ENCODE measurements at regions not wholly inside any gene's neighbourhood (a gene's known extent, or its start where the extent isn't known, plus 50 kb on each side); places are given as distances from the start of the nearest gene placed in this dataset.

GRCh38 chr12:86911973-86912372 is 655.8 kb upstream of the MGAT4C start:
- Histone ChIP-seq H4K20me1 (ENCODE audit: insufficient read depth, low read length) (no peaks in the 10 kb centered on the region), H3K36me3 (ENCODE audit: insufficient read depth, low read length) (no peaks in the 10 kb centered on the region), H3K27me3 (ENCODE audit: insufficient read depth, low read length) (no peaks in the 10 kb centered on the region), H3F3A (ENCODE audit: insufficient read depth, low read length) (no peaks in the 10 kb centered on the region), H3K27ac (ENCODE audit: low read depth, low read length, poor library complexity, severe bottlenecking) (no peak overlapping the region), H3K9me3 (ENCODE audit: low read length) (no peaks in the 10 kb centered on the region), H3K4me1 (ENCODE audit: insufficient read depth, low read length, severe bottlenecking) (no peaks in the 10 kb centered on the region), H3K4me3 (ENCODE audit: low read depth, low read length, poor library complexity, severe bottlenecking) (no peak overlapping the region), H3K9ac (ENCODE audit: low read length) (no peak overlapping the region), H3K9me2 (ENCODE audit: low read depth, low read length) (no peaks in the 10 kb centered on the region), H3K4me2 (ENCODE audit: low read length) (no peak overlapping the region), H2AFZ (ENCODE audit: low read length) (no peak overlapping the region), H3K79me2 (ENCODE audit: insufficient read depth, low read length) (no peaks in the 10 kb centered on the region)
- TF ChIP-seq CTCF (IDR thresholded peaks at IDR 0.05; ENCODE audit: low read length): no peak
- TF ChIP-seq EZH2 (IDR thresholded peaks at IDR 0.05; ENCODE audit: borderline replicate concordance, low read length): no peak

GRCh38 chr12:86903159-86903558 is 647.0 kb upstream of the MGAT4C start:
- no peak overlapping the region for H3K4me2 ChIP-seq (ENCODE audit: low read length)
- H3K27me3 ChIP-seq (ENCODE audit: insufficient read depth, low read length): no peaks in the 10 kb centered on the region
- no peak for TF ChIP-seq EZH2 (IDR thresholded peaks at IDR 0.05; ENCODE audit: borderline replicate concordance, low read length)
- no peak for TF ChIP-seq CTCF (IDR thresholded peaks at IDR 0.05; ENCODE audit: low read length)
- H3K79me2 ChIP-seq (ENCODE audit: insufficient read depth, low read length): no peaks in the 10 kb centered on the region
- no peaks in the 10 kb centered on the region for H4K20me1 ChIP-seq (ENCODE audit: insufficient read depth, low read length)
- no peaks in the 10 kb centered on the region for H3K36me3 ChIP-seq (ENCODE audit: insufficient read depth, low read length)
- H3K27ac ChIP-seq (ENCODE audit: low read depth, low read length, poor library complexity, severe bottlenecking): no peak overlapping the region
- no peak overlapping the region for H2AFZ ChIP-seq (ENCODE audit: low read length)
- H3K9ac ChIP-seq (ENCODE audit: low read length): no peak overlapping the region
- H3K9me2 ChIP-seq (ENCODE audit: low read depth, low read length): no peaks in the 10 kb centered on the region
- H3K4me1 ChIP-seq (ENCODE audit: insufficient read depth, low read length, severe bottlenecking): no peaks in the 10 kb centered on the region
- H3F3A ChIP-seq (ENCODE audit: insufficient read depth, low read length): no peaks in the 10 kb centered on the region
- no peaks in the 10 kb centered on the region for H3K9me3 ChIP-seq (ENCODE audit: low read length)
- H3K4me3 ChIP-seq (ENCODE audit: low read depth, low read length, poor library complexity, severe bottlenecking): no peak overlapping the region

- H3K4me3 ChIP-seq (ENCODE audit: low read depth, low read length, poor library complexity, severe bottlenecking): no peak overlapping the region
- no peak overlapping the region for H3K27ac ChIP-seq (ENCODE audit: low read depth, low read length, poor library complexity, severe bottlenecking)
- no peaks in the 10 kb centered on the region for H3K79me2 ChIP-seq (ENCODE audit: insufficient read depth, low read length)
- no peaks in the 10 kb centered on the region for H3K27me3 ChIP-seq (ENCODE audit: insufficient read depth, low read length)
- H3K9me3 ChIP-seq (ENCODE audit: low read length): no peaks in the 10 kb centered on the region
- H4K20me1 ChIP-seq (ENCODE audit: insufficient read depth, low read length): no peaks in the 10 kb centered on the region
- H3F3A ChIP-seq (ENCODE audit: insufficient read depth, low read length): no peaks in the 10 kb centered on the region
- no peaks in the 10 kb centered on the region for H3K36me3 ChIP-seq (ENCODE audit: insufficient read depth, low read length)
- H3K4me2 ChIP-seq (ENCODE audit: low read length): no peak overlapping the region
- no peak overlapping the region for H3K9ac ChIP-seq (ENCODE audit: low read length)
- no peak overlapping the region for H2AFZ ChIP-seq (ENCODE audit: low read length)
- TF ChIP-seq CTCF (IDR thresholded peaks at IDR 0.05; ENCODE audit: low read length) (no peak), EZH2 (IDR thresholded peaks at IDR 0.05; ENCODE audit: borderline replicate concordance, low read length) (no peak)
- no peaks in the 10 kb centered on the region for H3K9me2 ChIP-seq (ENCODE audit: low read depth, low read length)
- no peaks in the 10 kb centered on the region for H3K4me1 ChIP-seq (ENCODE audit: insufficient read depth, low read length, severe bottlenecking)
These were observed 604.6 kb upstream of the MGAT4C start for GRCh38 chr12:86860776-86861175.

Measured in OCI-LY1 (cell line).